ENCODE measurements at regions not wholly inside any gene's neighbourhood (a gene's known extent, or its start where the extent isn't known, plus 50 kb on each side); places are given as distances from the start of the nearest gene placed in this dataset.

DNA sequence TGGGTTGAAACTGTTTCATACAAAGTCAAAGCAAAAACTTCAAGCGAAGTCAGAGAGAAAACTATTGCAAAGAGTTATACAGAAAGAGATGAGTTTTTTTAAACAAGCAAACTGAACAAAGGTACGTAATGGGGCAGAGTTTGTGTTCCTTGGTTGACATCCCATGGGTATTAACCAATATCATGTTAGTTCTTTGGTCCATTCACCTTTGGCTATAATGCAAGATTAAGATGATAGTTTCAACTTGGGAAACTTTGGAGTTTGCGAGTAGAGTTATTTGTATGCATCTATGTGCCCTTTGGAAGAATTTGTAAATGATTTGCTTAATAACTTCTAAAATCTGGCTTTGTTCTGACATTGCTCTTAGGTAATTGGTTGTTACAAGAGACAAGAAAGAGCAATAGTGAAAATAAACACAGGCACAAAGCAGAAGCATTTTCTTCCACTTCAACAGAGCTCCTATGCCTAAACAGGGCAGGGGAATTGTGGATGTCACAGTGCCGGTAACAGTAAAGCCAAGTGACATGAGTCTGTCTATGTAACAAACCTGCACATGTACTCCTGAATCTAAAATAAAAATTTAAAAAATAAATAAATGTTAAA is 936.1 kb downstream of the SUCLG1 start:
- intact Hi-C loops (cut with DNase I): no loop called here
- Histone ChIP-seq H3K9ac (ENCODE audit: low read depth in 2 of 2, low read length in 2 of 2) (no peak overlapping the region), H3K36me3 (no peaks in the 10 kb centered on the region), H3K27ac (no peak overlapping the region), H3K9me3 (no peaks in the 10 kb centered on the region), H3K4me1 (no peaks in the 10 kb centered on the region), H3K27me3 (no peaks in the 10 kb centered on the region), H3K4me3 (no peak overlapping the region)
- TF ChIP-seq, protein P1, sequence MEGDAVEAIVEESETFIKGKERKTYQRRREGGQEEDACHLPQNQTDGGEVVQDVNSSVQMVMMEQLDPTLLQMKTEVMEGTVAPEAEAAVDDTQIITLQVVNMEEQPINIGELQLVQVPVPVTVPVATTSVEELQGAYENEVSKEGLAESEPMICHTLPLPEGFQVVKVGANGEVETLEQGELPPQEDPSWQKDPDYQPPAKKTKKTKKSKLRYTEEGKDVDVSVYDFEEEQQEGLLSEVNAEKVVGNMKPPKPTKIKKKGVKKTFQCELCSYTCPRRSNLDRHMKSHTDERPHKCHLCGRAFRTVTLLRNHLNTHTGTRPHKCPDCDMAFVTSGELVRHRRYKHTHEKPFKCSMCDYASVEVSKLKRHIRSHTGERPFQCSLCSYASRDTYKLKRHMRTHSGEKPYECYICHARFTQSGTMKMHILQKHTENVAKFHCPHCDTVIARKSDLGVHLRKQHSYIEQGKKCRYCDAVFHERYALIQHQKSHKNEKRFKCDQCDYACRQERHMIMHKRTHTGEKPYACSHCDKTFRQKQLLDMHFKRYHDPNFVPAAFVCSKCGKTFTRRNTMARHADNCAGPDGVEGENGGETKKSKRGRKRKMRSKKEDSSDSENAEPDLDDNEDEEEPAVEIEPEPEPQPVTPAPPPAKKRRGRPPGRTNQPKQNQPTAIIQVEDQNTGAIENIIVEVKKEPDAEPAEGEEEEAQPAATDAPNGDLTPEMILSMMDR (IDR thresholded peaks at IDR 0.05): no peak
- no peak for DNase-seq

DNA sequence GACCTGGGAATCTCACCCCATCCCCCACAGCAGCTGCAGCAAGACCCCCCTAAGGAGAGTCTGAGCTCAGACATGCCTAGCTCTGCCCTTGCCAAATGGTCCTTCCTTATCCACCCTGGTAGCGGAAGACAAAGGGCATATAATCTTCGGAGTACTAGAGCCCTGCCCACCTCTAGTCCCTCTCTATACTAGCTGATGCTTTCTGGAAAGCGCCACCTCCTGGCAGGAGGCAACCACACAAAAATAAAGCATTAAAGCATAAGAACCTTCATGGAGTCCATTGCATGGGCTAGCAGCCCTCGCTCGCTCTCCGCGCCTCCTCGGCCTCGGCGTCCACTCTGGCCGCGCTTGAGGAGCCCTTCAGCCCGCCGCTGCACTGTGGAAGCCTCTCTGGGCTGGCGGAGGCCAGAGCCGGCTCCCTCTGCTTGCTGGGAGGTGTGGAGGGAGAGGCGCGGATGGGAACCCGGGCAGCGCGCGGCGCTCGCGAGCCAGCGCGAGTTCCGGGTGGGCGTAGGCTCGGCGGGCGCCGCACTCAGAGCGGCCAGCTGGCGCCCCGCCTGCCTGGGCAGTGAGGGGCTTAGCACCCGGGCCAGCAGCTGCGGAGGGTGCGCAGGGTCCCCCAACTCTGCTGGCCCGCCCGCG is 941.2 kb downstream of the SUCLG1 start:
- H3K36me3 ChIP-seq: no peaks in the 10 kb centered on the region
- H3K27me3 ChIP-seq: no peaks in the 10 kb centered on the region
- H3K9ac ChIP-seq (ENCODE audit: low read depth in 2 of 2, low read length in 2 of 2): no peak overlapping the region
- intact Hi-C loops (cut with DNase I): no loop called here
- H3K4me1 ChIP-seq: no peaks in the 10 kb centered on the region
- DNase-seq: no peak
- H3K4me3 ChIP-seq: no peak overlapping the region
- no peaks in the 10 kb centered on the region for H3K9me3 ChIP-seq
- TF ChIP-seq, protein P1 (IDR thresholded peaks at IDR 0.05): no peak
- no peak overlapping the region for H3K27ac ChIP-seq

DNA sequence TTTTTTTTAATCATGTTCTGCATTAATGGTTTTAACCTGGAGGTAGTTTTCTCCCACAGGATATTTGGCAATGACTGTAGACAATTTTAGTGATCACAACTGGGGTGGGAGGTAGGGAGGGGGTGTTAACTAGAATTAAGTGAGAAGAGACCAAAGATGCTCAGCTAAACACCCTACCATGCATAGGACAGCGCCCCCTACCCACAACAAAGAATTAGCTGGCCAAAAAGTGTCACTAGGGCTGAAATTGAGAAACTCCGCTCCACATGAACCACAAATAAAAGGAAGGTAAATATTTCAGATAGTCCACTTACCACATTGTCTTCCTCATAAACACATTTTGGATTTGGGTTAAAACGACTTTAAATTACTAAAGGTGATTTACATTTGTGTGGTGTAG is 942.6 kb downstream of the SUCLG1 start:
- no peak overlapping the region for H3K9ac ChIP-seq (ENCODE audit: low read depth in 2 of 2, low read length in 2 of 2)
- H3K9me3 ChIP-seq: no peaks in the 10 kb centered on the region
- no peaks in the 10 kb centered on the region for H3K36me3 ChIP-seq
- DNase-seq: no peak
- TF ChIP-seq, protein P1 (IDR thresholded peaks at IDR 0.05): no peak
- intact Hi-C loops (cut with DNase I): no loop called here
- no peaks in the 10 kb centered on the region for H3K27me3 ChIP-seq
- no peak overlapping the region for H3K27ac ChIP-seq
- no peak overlapping the region for H3K4me3 ChIP-seq
- no peaks in the 10 kb centered on the region for H3K4me1 ChIP-seq

DNA sequence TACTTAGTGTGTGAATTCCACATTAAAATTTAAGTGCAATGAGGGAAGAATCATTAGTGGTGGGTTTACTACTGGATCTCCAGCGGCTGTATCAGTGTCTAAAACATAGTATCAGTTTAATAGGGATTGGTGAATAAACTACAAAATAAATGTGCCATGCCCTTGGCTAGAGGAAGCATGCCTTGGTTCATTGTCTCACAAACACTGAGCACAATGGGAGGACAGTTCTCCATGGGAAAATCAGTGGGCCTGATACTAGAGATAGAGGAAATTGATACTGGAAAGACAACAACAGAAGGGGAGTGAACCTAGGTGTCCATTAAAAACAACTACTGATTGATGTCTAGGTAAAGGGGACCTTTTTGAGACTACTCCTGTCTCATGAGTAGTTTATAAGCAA is 971.6 kb downstream of the SUCLG1 start:
- TF ChIP-seq, protein P1 (IDR thresholded peaks at IDR 0.05): no peak
- Histone ChIP-seq H3K36me3 (no peaks in the 10 kb centered on the region), H3K9me3 (no peaks in the 10 kb centered on the region), H3K4me1 (no peaks in the 10 kb centered on the region), H3K4me3 (no peak overlapping the region), H3K27ac (no peak overlapping the region), H3K27me3 (no peaks in the 10 kb centered on the region), H3K9ac (ENCODE audit: low read depth in 2 of 2, low read length in 2 of 2) (no peak overlapping the region)
- intact Hi-C loops (cut with DNase I): no loop called here
- no peak for DNase-seq

DNA sequence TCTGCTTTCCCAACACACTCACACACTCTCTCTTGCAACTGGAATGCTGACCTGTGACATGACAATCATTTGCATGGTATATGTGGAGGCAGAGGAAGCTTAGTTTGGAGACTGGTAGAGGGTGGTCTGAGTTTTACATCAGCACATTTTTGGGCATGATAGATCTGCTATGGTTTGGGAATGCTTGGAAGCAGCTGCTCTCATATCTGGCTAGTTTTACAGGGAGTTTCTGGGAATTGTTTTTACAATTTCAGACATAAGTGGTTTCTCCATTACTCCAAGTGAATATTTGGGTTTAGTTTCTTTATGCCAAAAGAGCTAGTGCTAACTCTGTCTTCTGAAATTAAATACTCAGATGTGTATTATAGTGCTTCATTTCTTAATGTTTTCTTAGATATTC is 977.6 kb downstream of the SUCLG1 start:
- TF ChIP-seq, protein P1 (IDR thresholded peaks at IDR 0.05): no peak
- intact Hi-C loops (cut with DNase I): no loop called here
- Histone ChIP-seq H3K27me3 (no peaks in the 10 kb centered on the region), H3K4me1 (no peaks in the 10 kb centered on the region), H3K36me3 (no peaks in the 10 kb centered on the region), H3K27ac (no peak overlapping the region), H3K9ac (ENCODE audit: low read depth in 2 of 2, low read length in 2 of 2) (no peak overlapping the region), H3K4me3 (no peak overlapping the region), H3K9me3 (no peaks in the 10 kb centered on the region)
- DNase-seq: no peak
